ENCODE measurements at regions not wholly inside any gene's neighbourhood (a gene's known extent, or its start where the extent isn't known, plus 50 kb on each side); places are given as distances from the start of the nearest gene placed in this dataset.

GRCh38 chrX:124860736-124861135 is 458.9 kb upstream of the TEX13C start:
- no peak for TF ChIP-seq CTCF (IDR thresholded peaks at IDR 0.05; ENCODE audit: low read depth, low read length, missing control alignments)
- no peak overlapping the region for H3K4me3 ChIP-seq (ENCODE audit: low read depth, low read length)
- in situ Hi-C loops (cut with HindIII; ENCODE audit: low sequenced_read_pairs): no loop called here
- DNase-seq (ENCODE audit: low read depth): no peak

GRCh38 chrX:124862301-124862700 is 457.4 kb upstream of the TEX13C start:
- in situ Hi-C loops (cut with HindIII; ENCODE audit: low sequenced_read_pairs): no loop called here
- no peak for TF ChIP-seq CTCF (IDR thresholded peaks at IDR 0.05; ENCODE audit: low read depth, low read length, missing control alignments)
- H3K4me3 ChIP-seq (ENCODE audit: low read depth, low read length): no peak overlapping the region
- DNase-seq (ENCODE audit: low read depth): no peak

- in situ Hi-C loops (cut with HindIII; ENCODE audit: low sequenced_read_pairs): no loop called here
- no peak for DNase-seq (ENCODE audit: low read depth)
- TF ChIP-seq CTCF (IDR thresholded peaks at IDR 0.05; ENCODE audit: low read depth, low read length, missing control alignments): no peak
- H3K4me3 ChIP-seq (ENCODE audit: low read depth, low read length): no peak overlapping the region
Measured at GRCh38 chrX:124863303-124863702, 456.4 kb upstream of the TEX13C start.

- H3K4me3 ChIP-seq (ENCODE audit: low read depth, low read length): no peak overlapping the region
- in situ Hi-C loops (cut with HindIII; ENCODE audit: low sequenced_read_pairs): no loop called here
- no peak for TF ChIP-seq CTCF (IDR thresholded peaks at IDR 0.05; ENCODE audit: low read depth, low read length, missing control alignments)
- no peak for DNase-seq (ENCODE audit: low read depth)
Measured at GRCh38 chrX:124887572-124887971, 432.1 kb upstream of the TEX13C start.

GRCh38 chrX:124895947-124896346 is 423.7 kb upstream of the TEX13C start:
- H3K4me3 ChIP-seq (ENCODE audit: low read depth, low read length): no peak overlapping the region
- in situ Hi-C loops (cut with HindIII; ENCODE audit: low sequenced_read_pairs): no loop called here
- TF ChIP-seq CTCF (IDR thresholded peaks at IDR 0.05; ENCODE audit: low read depth, low read length, missing control alignments): no peak
- no peak for DNase-seq (ENCODE audit: low read depth)

GRCh38 chrX:124902953-124903352 is 416.7 kb upstream of the TEX13C start:
- no peak overlapping the region for H3K4me3 ChIP-seq (ENCODE audit: low read depth, low read length)
- no peak for DNase-seq (ENCODE audit: low read depth)
- in situ Hi-C loops (cut with HindIII; ENCODE audit: low sequenced_read_pairs): no loop called here
- no peak for TF ChIP-seq CTCF (IDR thresholded peaks at IDR 0.05; ENCODE audit: low read depth, low read length, missing control alignments)

- H3K4me3 ChIP-seq (ENCODE audit: low read depth, low read length): no peak overlapping the region
- in situ Hi-C loops (cut with HindIII; ENCODE audit: low sequenced_read_pairs): no loop called here
- TF ChIP-seq CTCF (IDR thresholded peaks at IDR 0.05; ENCODE audit: low read depth, low read length, missing control alignments): no peak
- DNase-seq (ENCODE audit: low read depth): no peak
Measured at GRCh38 chrX:124910611-124911010, 409.1 kb upstream of the TEX13C start.
